Calu3 (cell line): ENCODE measurements at regions not wholly inside any gene's neighbourhood (a gene's known extent, or its start where the extent isn't known, plus 50 kb on each side); places are given as distances from the start of the nearest gene placed in this dataset.

Experiments
- BruUV-seq: library from RNA; stranded (reverse); fragments of 400-500 nt; replicated peaks from 2 replicates; lab custom pipeline; 2021; lab: Mats Ljungman, UMichigan
- CTCF ChIA-PET: fragments of 300-600 bp; sonication (Branson Sonifier 250); formaldehyde crosslinking; loops from one replicate; lab custom pipeline; 2022; ENCODE audit warnings: antibody characterized with exemption; lab: Charles Lee
- DNase-seq: peaks from one replicate; pipeline ENCODE4 v3.0.0; 2022
- H3K27ac Mint-ChIP-seq: one replicate; pipeline ENCODE4 v1.8.0; 2022; ENCODE audit warnings: mixed read lengths; ENCODE audit not compliant: unreplicated experiment
- H3K27me3 Mint-ChIP-seq: one replicate; pipeline ENCODE4 v1.8.0; 2022; ENCODE audit warnings: mixed read lengths; ENCODE audit not compliant: unreplicated experiment
- H3K36me3 Mint-ChIP-seq: one replicate; pipeline ENCODE4 v1.8.0; 2022; ENCODE audit warnings: mild to moderate bottlenecking, moderate library complexity, mixed read lengths; ENCODE audit not compliant: insufficient read depth, unreplicated experiment
- H3K4me1 Mint-ChIP-seq: one replicate; pipeline ENCODE4 v1.8.0; 2022; ENCODE audit warnings: mild to moderate bottlenecking, low read depth, mixed read lengths; ENCODE audit not compliant: unreplicated experiment
- H3K4me3 Mint-ChIP-seq: one replicate; pipeline ENCODE4 v1.8.0; 2022; ENCODE audit warnings: mild to moderate bottlenecking, low read depth, moderate library complexity, mixed read lengths; ENCODE audit not compliant: unreplicated experiment
- H3K9me3 Mint-ChIP-seq: one replicate; pipeline ENCODE4 v1.8.0; 2022; ENCODE audit warnings: low read depth, mixed read lengths; ENCODE audit not compliant: unreplicated experiment
- intact Hi-C: fragments of 100-400 bp; cut with micrococcal nuclease; formaldehyde crosslinking; loops from one replicate; pipeline ENCODE4 v1.10.0; 2022; ENCODE audit not compliant: unreplicated experiment
- TF ChIP-seq, protein P1 (sequence below): fragments of 200-600 bp; IDR thresholded peaks from one replicate; pipeline ENCODE4 v1.8.0; 2022; ENCODE audit warnings: antibody characterized with exemption; ENCODE audit not compliant: unreplicated experiment

DNA sequence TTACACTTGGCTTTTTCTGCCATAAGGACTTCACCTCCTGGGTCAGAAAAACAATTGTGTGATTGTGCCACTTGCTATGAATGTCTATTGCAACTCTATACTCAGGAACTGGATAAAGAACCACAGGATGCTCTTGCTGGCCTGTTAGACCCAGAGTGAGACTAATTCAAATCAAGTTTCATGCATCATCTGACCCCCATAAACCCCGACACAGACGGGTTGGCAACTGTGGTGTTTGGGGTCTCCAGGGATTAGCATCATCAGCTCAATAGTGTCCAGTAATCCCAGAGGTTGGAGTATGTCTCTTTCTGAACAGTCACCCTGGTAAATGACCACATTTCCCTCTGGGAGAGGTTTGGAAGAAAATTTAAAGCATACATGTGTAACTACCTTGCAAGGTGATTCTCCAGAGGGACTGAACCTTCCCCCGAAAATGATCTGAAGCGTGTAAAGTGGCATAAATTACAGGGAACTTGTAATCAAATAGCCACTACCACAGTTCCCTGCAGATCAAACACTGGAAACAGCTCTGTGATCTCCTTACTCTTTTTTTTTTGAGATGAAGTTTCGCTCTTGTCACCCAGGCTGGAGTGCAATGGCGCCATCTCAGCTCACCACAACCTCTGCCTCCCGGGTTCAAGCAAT is 1097.6 kb downstream of the TBC1D22A start:
- peaks cover 16% of the 10 kb centered on the region for H3K9me3 Mint-ChIP-seq
- H3K36me3 Mint-ChIP-seq: no peaks in the 10 kb centered on the region
- no TSS peak for BruUV-seq
- H3K27me3 Mint-ChIP-seq: no peaks in the 10 kb centered on the region
- no peaks in the 10 kb centered on the region for H3K4me1 Mint-ChIP-seq
- intact Hi-C loops: no loop called here
- H3K4me3 Mint-ChIP-seq: no peak overlapping the region
- CTCF ChIA-PET: no interaction called here
- DNase-seq: no peak
- TF ChIP-seq, protein P1, sequence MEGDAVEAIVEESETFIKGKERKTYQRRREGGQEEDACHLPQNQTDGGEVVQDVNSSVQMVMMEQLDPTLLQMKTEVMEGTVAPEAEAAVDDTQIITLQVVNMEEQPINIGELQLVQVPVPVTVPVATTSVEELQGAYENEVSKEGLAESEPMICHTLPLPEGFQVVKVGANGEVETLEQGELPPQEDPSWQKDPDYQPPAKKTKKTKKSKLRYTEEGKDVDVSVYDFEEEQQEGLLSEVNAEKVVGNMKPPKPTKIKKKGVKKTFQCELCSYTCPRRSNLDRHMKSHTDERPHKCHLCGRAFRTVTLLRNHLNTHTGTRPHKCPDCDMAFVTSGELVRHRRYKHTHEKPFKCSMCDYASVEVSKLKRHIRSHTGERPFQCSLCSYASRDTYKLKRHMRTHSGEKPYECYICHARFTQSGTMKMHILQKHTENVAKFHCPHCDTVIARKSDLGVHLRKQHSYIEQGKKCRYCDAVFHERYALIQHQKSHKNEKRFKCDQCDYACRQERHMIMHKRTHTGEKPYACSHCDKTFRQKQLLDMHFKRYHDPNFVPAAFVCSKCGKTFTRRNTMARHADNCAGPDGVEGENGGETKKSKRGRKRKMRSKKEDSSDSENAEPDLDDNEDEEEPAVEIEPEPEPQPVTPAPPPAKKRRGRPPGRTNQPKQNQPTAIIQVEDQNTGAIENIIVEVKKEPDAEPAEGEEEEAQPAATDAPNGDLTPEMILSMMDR: no peak
- H3K27ac Mint-ChIP-seq: no peak overlapping the region

GRCh38 chr22:47858773-47859306 is 1096.4 kb downstream of the TBC1D22A start:
- TF ChIP-seq, protein P1: no peak
- no TSS peak for BruUV-seq
- intact Hi-C loops: no loop called here
- DNase-seq: no peak
- CTCF ChIA-PET: no interaction called here
- peaks cover 18% of the 10 kb centered on the region for H3K9me3 Mint-ChIP-seq
- no peak overlapping the region for H3K27ac Mint-ChIP-seq
- no peak overlapping the region for H3K4me3 Mint-ChIP-seq
- no peaks in the 10 kb centered on the region for H3K4me1 Mint-ChIP-seq
- no peaks in the 10 kb centered on the region for H3K27me3 Mint-ChIP-seq
- H3K36me3 Mint-ChIP-seq: no peaks in the 10 kb centered on the region

- H3K27ac Mint-ChIP-seq: no peak overlapping the region
- H3K27me3 Mint-ChIP-seq: no peaks in the 10 kb centered on the region
- TF ChIP-seq, protein P1: no peak
- CTCF ChIA-PET: no interaction called here
- H3K9me3 Mint-ChIP-seq: peaks cover 25% of the 10 kb centered on the region
- no peaks in the 10 kb centered on the region for H3K36me3 Mint-ChIP-seq
- no peak for DNase-seq
- intact Hi-C loops: no loop called here
- no peak overlapping the region for H3K4me3 Mint-ChIP-seq
- H3K4me1 Mint-ChIP-seq: no peaks in the 10 kb centered on the region
- BruUV-seq: no TSS peak
Measured at GRCh38 chr22:47854680-47855079, 1092.2 kb downstream of the TBC1D22A start.

DNA sequence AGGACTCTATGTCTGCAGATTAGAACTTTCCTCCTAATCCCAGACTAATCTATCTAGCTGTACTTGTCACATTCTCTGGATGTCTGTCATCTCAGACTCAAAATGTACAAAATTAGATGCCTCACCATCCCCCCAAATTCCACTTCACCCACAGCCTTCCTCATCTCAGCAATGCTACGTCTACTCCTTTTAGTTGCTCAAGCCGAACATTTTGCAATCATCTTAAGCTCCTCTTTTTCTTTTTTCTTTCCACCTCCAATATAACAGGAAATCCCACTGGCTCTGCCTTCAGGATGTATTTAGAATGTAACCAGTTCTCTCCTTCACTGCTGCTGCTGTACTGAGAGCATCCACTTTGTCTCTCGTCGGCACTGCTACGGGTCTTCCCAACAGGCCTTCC is 1091.8 kb downstream of the TBC1D22A start:
- Mint-ChIP-seq H3K36me3 (no peaks in the 10 kb centered on the region), H3K9me3 (peaks cover 25% of the 10 kb centered on the region), H3K27ac (no peak overlapping the region), H3K27me3 (no peaks in the 10 kb centered on the region), H3K4me1 (no peaks in the 10 kb centered on the region), H3K4me3 (no peak overlapping the region)
- DNase-seq: no peak
- CTCF ChIA-PET: no interaction called here
- BruUV-seq: no TSS peak
- TF ChIP-seq, protein P1: no peak
- intact Hi-C loops: no loop called here
